GM18907 (cell line): ENCODE measurements at regions not wholly inside any gene's neighbourhood (a gene's known extent, or its start where the extent isn't known, plus 50 kb on each side); places are given as distances from the start of the nearest gene placed in this dataset.

Source experiments
- ATAC-seq: cut with Tn5 transposase; IDR thresholded peaks from one replicate; pipeline ENCODE4 v1.9.1; 2021; ENCODE audit warnings: mild to moderate bottlenecking, moderate library complexity; ENCODE audit not compliant: unreplicated experiment

DNA sequence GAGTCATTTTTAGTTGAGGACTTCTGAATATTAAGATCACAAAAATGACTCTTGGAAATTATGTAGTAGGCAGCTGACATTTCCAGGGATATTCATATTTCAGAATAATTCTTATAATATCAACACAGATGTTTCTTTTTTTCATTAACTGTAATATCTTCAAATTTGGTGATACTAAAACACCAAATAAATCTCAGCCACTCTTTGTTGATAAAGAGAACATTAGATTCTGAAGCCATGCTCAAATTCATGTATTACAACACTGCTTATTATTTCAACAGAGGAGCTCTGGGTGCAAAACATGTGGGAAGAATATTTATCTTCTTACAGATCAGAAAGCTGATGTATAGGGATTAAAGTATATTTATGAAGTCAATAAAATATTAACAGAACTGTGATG, 355.4 kb downstream of the CRPPA start:
- no peak for ATAC-seq

GRCh38 chr7:16063716-16064675, 357.3 kb downstream of the CRPPA start:
- ATAC-seq = no peak

DNA sequence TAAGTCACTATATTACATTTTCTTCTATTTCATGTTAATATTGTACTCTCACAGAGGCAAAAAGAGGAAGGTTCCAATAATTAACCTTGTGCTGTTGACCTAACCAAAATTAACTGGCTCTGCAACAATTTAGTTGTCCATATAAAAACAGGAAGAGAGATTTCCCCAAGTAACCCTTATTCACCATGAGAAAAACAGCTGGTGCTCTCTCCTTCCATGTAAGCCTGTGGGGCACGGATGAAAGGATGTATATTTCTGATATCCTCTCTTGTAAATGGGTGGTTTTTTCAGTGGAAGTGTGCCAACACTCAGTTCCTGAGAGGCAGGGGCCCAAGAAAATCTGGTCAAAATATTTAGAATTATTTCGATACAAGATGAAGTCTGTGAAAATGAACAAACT, 358.1 kb downstream of the CRPPA start:
- ATAC-seq = no peak

DNA sequence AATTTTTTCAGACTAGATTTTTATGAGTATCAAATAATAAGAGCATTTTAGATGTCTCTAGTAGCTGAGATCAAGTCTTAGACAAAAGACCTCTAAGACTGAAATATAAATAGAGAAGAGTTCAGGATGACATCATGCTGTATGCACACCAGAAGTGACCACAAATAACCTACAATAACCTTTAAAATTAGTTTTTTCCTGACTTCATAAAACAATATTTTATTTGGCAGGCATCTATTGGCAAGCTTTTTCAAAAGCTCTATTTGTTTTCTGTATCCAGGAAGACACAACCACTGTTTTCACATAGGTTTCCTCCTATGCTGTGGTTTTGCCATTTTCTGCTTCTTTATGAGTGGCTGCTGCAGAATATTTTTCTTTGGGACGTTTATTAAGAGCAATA, 359.1 kb downstream of the CRPPA start:
- peak; percentile 32 for ATAC-seq

DNA sequence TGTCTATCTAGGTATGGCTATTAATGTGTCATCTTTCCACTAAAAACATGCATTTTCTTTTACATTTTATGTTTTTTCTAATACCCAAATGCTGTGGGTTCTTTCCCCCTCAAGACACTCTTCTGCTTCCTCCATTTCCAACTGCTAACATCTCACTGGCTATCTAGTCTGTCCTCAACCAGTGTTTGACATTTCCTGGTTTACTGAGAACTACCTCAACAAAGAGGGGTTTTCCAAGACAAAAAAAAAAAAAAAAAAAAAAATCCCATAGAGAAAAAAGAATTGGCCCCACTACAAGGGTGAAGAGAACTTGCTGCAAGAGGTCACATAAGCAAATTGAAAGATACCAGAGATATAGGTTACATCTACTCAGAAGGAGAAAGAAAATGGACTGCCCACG, 359.7 kb downstream of the CRPPA start:
- ATAC-seq = peak; percentile 67

- no peak for ATAC-seq
Measured at GRCh38 chr7:16061011-16061410, 360.3 kb downstream of the CRPPA start.

DNA sequence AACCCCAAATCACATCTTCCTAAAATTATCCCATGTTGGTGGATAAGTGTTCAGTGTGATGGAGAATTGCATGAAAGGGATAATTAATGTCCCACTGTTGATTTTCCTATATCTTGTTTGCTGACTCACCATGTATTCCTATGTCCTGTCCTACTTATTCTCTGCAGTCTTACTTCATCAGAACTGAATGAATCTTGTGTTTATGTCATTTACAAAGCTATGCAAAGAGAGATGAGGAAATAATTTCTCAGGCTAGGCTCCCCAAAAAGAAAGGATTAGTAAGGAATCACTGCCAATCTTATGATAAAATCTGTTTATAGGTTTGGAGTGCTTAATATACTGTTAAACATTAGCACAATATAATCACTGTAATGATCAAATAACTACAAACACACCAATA, 360.8 kb downstream of the CRPPA start:
- ATAC-seq = no peak

DNA sequence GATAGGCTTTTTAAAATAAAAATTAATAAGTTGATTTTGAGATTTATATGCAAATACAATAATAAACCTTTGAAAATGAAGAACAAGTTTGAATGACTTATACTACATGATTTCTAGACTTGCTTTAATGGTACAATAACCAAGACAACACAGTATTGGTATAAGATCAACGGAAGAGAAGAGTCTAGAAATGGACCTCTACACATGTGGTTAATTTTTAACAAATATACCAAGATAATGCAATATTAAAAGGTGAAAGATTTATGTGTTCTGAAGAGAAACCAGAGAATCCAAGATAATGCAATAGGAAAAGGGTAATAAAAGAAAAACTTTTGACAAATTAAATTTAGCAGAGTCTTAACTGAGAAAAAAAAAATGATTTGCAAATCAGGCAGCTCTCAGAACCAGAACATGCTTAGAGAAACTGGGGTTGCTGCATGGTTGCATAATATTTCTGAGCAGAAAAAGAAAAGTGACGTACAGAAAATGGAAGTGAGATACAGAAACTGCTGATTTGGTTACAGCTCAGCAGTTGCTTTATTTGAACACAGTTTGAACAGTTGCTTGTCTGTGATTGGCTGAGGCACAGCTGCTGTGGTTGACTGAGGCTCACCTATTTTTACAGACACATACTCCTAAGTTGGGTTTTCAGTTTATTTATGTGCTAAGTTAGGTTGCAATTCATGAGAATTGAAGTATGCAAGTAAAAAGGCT, 365.9 kb downstream of the CRPPA start:
- peak; percentile 74 for ATAC-seq

DNA sequence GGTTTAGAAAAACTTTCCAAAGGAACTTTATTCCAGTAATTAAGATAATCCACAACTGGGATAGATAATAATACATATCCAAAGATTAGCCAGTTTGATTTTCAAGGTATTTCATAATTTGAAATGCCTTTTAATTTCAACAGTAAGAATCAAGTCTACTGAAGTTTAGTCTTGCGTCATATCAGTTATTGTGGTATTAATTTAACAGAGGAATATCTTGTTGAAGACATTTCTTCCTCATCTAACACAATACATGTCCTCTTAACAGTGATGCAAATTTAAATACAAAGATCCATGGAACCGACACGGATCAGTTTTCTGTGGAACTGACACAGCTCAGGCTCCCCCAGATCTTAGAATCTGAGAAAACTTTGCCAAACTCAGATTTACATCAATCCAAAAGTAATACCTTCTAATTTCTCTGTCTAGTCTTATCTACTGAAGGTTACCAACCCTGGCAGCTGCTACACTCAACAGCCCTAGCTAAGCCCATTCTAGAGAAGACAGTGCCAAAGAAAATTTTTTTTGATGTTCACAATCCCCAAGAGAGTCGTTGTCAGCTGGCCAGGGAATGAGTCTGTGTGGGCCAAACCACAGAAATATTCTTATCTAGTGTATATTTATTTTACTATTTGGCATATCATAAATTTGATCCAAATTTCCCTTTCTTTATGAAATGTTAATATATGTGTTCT, 365.2 kb upstream of the MEOX2 start:
- no peak for ATAC-seq

GRCh38 chr7:16046041-16046440, 359.6 kb upstream of the MEOX2 start:
- no peak for ATAC-seq

- no peak for ATAC-seq
Measured at GRCh38 chr7:16045296-16045695, 358.8 kb upstream of the MEOX2 start.

GRCh38 chr7:16044645-16045044, 358.2 kb upstream of the MEOX2 start:
- ATAC-seq = no peak

DNA sequence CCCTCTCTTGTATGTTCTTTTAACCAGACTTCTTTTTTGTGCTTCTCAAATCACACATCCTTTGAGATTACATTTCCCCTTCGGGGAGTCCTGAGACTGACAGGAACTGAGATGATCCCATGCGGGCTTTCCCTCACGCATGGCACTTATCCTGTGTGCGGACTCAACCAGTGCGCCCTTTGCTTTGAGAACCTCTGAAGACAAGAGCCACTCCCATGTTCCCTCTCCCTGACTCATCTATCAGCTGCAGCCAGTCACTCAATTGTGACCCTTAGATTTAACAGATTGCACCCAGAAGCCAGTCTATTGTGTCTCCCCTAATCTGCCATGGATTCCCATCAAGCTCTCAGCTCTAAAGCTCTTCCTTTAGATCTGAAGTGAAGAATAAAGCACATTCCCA, 353.9 kb upstream of the MEOX2 start:
- ATAC-seq = no peak

DNA sequence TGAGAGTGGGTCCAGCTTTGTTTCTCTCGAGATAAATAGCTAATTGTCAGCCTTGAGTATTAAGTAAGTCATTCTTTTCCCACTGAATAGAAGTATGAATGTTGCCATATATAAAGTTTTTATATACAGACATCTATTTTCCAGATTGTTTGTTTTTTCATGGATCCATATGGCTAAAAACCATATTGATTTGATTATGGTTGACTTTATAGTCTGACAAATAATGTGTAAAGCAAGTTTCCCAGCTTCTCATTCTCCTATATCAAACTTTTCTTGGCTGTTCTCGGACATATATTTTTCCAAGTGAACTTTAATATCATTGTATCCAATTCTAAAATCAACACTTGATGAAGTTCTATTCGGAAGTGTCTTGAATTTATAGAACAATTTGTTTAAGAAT, 352.4 kb upstream of the MEOX2 start:
- no peak for ATAC-seq

- ATAC-seq = no peak
Measured at GRCh38 chr7:16035392-16035791, 348.9 kb upstream of the MEOX2 start.

DNA sequence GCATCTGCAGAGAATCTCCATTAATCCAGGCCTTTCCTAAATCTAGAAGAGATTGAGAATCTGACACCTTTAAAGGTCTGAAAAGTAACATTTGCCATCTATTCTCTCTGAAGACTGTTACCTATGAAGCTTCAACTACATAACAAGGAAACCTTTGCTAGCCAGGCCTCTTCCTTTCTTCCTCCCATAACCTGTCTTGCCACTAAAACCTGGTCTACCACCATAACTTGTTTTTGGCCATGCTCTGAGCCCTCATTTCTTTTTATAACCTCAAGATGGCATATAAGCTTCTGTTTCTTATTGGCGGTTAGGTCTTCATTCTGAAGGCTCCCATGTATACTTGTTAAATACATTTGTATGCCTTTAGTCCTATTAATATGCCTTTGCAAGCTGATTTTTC, 348.4 kb upstream of the MEOX2 start:
- ATAC-seq = no peak

DNA sequence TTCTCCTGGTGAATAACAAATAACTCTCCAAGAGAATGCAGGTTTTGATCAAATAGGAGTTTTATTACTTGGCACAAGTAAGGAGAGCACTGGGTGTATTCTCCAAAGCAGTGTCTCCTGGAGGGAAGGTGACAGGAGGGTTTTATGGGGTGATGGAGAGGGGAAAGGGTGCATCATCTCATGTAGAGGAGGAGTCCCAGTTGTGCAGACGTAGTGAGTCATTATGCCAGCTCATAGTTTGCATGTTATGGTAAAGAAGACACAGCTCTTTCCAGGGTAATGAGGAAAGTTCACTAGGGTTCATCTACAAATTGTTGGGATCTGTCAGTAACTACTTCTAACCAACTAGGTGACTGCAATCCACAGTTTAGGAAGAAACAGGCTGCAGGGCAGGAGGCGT, 347.9 kb upstream of the MEOX2 start:
- ATAC-seq = no peak

GRCh38 chr7:16033233-16033632, 346.8 kb upstream of the MEOX2 start:
- no peak for ATAC-seq

GRCh38 chr7:16028636-16029035, 342.2 kb upstream of the MEOX2 start:
- ATAC-seq = no peak

- no peak for ATAC-seq
Measured at GRCh38 chr7:16028103-16028502, 341.6 kb upstream of the MEOX2 start.

- ATAC-seq = no peak
Measured at GRCh38 chr7:16027396-16027795, 340.9 kb upstream of the MEOX2 start.
